Activated CD4-positive, alpha-beta T cell treated with anti-CD3 and anti-CD28 coated beads for 1 hour (primary cell): ENCODE measurements at regions not wholly inside any gene's neighbourhood (a gene's known extent, or its start where the extent isn't known, plus 50 kb on each side); places are given as distances from the start of the nearest gene placed in this dataset.

Experiments
- DNase-seq: peaks from one replicate; pipeline ENCODE4 v3.0.0-alpha.2; 2020

DNA sequence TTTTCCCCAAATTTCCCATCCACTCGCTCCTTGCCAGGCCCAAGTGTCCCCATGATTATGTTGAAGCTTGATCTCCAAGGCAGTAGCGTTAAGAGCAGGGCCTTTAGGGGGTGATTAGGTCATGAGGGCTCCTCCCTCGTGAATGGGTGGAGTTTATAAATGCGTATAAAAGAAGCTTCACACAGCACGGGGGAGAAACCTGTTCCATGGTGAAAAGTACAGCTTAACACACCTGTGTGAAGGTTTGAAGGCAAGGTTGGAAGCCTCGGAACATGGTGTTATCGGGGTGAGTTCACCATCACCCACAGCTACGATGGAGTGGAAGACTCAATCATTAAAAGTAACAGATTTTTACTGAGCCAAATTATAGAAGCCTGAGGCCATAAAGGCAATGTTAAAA is 137.4 kb upstream of the ALKAL2 start:
- no peak for DNase-seq

DNA sequence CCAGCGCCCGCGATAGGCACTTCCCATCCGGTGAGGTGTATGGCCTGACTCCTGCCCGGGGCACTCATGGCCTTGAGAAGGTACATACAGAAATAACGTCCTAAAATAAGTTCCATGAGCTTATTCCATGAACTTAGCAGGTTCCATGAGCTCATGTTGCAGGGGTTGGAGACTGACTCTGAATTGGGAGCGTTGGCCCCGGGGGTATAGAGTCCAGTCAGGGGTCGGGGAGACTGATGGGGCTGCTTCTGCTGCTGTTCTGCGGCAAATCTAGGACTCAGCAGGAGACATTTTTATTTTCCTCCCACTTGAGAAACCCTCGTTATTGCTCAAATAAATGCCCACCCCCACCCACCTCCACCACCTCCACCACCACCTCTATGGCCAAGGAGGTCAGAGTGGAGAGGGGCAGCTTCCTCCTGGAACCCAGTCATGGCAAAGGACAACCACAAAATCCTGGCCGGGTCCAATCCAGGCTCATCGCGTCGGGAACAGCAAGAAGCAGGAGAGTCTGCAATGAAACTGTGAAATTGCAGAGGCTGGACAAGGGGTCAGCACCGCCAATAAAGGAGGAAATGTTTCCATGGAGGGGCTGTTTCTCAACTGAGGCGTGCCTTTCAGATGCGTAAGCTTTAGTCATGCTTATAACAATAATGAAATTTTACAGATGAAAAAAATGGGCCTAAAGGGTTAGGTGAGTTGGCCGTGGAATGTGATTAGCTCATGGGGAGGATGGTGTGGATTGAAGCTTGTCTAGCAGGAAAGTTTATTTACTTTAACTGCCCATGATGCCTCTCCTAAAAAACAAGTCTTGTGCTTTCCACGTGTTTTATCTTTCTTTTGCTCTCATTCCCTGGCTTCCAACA is 136.6 kb upstream of the ALKAL2 start:
- DNase-seq = no peak

DNA sequence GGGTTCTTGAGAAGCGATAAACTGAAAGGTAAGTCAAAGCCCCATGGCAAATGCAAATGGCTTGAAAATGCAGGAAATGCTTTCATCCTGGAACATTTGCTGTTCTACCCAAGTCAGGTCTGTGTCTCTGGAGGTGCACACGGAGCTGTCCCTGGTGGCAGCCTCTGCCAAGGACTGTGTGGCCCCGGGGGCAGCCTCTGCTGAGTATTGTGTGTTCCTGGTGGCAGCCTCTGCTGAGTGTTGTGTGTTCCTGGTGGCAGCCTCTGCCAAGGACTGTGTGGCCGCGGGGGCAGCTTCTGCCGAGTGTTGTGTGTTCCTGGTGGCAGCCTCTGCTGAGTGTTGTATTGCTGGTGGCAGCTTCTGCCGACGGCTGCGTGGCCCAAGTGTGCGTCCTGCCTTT is 135.6 kb upstream of the ALKAL2 start:
- no peak for DNase-seq

- DNase-seq = no peak
Measured at GRCh38 chr2:422676-423435, 135.0 kb upstream of the ALKAL2 start.

- DNase-seq = no peak
Measured at GRCh38 chr2:421406-421805, 133.5 kb upstream of the ALKAL2 start.

DNA sequence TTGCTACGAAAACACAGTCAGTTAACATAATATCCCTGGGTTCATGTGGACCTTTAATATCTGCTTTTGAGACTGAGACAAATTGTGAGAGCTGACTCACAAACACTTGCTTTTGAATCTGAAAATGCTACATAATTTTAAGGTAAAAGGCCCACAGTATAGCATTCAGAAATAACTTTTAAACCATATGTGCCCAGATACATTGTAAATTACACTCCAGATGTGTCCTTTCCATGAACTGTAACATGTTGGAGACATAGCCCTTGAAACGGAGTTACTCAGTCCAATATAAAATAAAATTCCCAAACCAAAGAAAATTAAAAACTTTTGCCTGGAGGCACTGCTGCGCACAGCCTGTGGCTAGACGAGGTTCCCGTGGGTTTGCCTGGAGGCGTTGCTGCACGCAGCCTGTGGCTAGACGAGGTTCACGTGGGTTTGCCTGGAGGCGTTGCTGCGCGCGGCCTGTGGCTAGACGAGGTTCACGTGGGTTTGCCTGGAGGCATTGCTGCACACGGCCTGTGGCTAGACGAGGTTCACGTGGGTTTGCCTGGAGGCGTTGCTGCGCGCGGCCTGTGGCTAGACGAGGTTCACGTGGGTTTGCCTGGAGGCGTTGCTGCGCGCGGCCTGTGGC is 131.9 kb upstream of the ALKAL2 start:
- no peak for DNase-seq

DNA sequence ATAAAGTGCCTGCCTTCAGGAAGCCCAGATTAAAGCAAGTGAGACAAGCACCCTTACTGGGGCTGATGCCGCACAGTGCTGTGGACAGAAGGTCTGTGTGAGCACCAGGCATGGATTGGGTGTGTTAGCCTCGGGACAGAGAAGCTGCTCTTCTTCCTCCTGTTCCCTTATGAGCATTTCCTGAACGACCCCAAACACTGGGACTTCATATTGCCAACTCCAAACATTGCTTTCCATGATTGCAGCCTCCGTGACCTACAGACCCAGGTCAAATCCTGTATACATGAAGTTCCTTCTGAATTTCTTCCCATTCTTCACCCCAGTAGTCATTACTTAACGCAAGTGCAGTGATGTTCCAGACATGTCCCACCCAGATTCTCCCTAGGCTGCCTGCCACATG is 129.8 kb upstream of the ALKAL2 start:
- DNase-seq = no peak

GRCh38 chr2:417006-417405 is 129.1 kb upstream of the ALKAL2 start:
- DNase-seq = no peak

GRCh38 chr2:415986-416610 is 128.2 kb upstream of the ALKAL2 start:
- no peak for DNase-seq

- DNase-seq = no peak
Measured at GRCh38 chr2:409523-409922, 121.6 kb upstream of the ALKAL2 start.

GRCh38 chr2:407630-408029 is 119.7 kb upstream of the ALKAL2 start:
- no peak for DNase-seq

GRCh38 chr2:406876-407275 is 119.0 kb upstream of the ALKAL2 start:
- DNase-seq = no peak

GRCh38 chr2:406231-406630 is 118.3 kb upstream of the ALKAL2 start:
- no peak for DNase-seq

DNA sequence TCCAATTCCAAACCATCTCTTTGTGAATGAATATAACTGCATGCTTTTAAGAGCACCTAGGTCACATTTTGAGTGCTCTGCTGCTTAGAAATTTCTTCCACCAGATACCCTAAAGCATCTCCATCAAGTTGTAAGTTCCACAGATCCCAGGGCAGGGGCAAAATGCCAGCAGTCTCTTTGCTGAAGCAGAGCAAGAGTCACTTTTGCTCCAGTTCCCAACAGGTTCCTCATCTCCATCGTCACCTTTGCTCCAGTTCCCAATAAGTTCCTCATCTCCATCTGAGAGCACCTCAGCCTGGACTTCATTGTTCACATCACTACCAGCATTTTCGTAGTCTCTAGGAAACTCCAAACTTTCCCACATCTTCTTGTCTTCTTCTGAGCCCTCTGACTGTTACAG is 116.7 kb upstream of the ALKAL2 start:
- no peak for DNase-seq

DNA sequence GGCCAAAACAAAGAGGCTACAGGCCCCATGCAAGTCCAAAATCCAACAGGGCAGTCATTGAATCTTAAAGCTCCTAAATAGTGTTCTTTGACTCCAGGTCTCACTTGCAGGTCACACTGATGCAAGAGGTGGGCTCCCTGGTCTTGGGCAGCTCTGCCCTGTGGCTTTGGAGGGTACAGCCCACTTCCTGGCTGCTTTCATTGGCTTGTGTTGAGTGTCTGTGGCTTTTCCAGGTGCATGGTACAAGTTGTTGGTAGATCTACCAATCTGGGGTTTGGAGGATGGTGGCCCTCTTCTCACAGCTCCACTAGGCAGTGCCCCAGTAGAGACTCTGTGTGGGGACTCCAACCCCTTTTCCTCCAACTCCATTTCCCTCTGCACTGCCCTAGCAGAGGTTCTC is 115.8 kb upstream of the ALKAL2 start:
- DNase-seq = no peak

- no peak for DNase-seq
Measured at GRCh38 chr2:402721-403120, 114.8 kb upstream of the ALKAL2 start.

DNA sequence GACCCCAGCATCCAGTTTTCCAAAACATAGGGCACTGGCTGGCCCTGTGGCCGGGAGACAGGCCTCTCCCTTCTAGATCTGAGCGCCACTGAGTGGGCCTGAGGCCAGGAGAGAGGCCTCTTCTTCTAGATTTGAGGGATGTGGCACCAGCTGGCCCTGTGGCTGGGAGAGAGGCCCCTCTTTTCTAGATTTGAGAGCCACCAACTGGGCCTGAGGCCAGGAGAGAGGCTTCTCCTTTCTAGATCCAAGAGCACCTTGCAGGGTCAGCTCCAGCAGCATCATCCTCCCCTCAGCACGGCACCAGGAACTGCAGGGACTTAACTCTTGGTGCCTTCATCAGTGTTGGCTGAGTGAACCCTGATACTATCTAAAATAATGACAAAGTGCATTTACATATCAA is 114.3 kb upstream of the ALKAL2 start:
- DNase-seq = no peak

DNA sequence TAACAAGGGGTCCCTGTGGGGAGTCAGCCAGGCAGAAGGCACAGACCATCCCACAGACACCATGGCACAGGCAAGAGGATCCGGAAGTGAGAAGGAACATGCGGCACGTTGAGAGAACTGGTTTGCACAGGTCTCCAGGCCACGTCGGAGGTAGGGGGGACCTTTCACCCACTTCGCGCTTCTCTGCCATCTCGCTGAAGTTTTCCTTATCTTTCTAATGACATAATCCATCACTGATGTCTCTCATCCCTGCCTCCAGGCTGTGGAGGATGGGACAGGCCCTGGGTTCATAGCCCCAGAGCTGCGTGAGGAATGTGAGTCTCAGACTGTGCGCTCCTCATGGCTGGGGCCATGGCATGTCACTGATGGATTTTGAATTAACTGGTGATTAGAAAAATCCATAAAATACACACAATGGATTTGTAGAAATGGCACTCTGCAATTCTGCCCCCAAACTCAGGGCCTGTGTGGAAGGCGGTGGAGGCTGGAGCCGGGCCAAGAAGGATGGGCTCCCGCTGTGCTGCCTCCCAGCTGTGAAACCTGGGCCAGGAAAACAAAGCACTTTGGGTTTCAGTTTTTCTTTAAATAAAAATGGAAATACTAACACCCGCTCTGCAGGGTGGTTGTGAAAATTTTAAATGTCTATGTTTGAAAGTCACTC is 113.3 kb upstream of the ALKAL2 start:
- no peak for DNase-seq

DNA sequence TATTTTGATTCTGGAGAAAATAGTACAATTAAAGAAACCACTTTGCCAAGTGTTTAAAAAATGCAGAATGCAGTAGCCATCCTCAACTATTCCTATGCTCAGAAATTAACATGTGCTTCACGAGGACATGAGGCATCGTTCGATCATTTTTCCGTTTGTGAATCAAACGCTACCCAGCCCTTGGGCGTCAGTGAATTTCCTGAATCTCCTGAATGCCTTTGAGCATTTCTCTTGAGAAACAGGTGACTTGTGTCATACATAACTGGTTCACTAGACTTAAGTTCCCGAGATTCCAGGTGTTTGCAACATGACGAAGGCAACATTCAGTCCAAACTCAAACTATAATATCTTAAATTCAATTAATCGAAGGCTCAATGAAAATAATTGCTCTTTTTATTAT is 110.0 kb upstream of the ALKAL2 start:
- DNase-seq = no peak

DNA sequence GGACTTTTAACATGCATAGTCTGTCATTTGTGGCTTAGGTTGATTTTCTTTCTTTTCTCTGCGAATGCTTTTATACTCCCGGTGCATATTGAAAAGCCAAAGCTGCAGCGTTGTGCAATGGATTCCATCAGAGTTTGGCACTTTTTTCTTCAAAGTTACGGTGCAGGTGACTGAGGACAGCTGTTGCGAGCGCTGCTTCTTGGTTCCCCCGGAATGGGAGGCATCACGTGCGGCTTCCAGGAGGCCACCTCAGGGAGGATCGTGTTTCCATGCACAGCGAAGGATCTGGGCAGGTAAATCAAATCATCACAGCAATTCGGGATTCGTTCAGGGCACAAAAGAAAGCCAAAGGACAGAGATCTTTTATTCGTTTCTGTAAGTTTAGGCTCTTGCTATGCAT is 109.6 kb upstream of the ALKAL2 start:
- DNase-seq = no peak

GRCh38 chr2:396903-397302 is 109.0 kb upstream of the ALKAL2 start:
- no peak for DNase-seq

GRCh38 chr2:395886-396285 is 108.0 kb upstream of the ALKAL2 start:
- no peak for DNase-seq
